Right lobe of liver (tissue), 6 donors: ENCODE measurements at regions not wholly inside any gene's neighbourhood (a gene's known extent, or its start where the extent isn't known, plus 50 kb on each side); places are given as distances from the start of the nearest gene placed in this dataset.

Experiments used
- ATAC-seq, 4 donors: fragments of 200-7000 bp; cut with Tn5 transposase; one replicate each; pipeline ENCODE4 v1.9.1; 2020; ENCODE audit warnings: mild to moderate bottlenecking in 4 of 4, moderate library complexity in 4 of 4
- DNase-seq, 3 donors: peaks; one replicate each; pipeline ENCODE4 v3.0.0-alpha.2; 2020
- H3K27ac ChIP-seq, 3 donors: fragments of 200-600 bp; one replicate each; pipeline ENCODE4 v1.8.0; 2022
- H3K27me3 ChIP-seq, 2 donors: fragments of 200-600 bp; one replicate each; pipeline ENCODE4 v1.8.0; 2022
- H3K36me3 ChIP-seq, 4 donors: fragments of 200-600 bp; sonication (generic) in 1 of 4; one replicate each; pipeline versions ENCODE4 v1.5.1 to v1.8.0; 2017 to 2022; ENCODE audit warnings: control low read depth in 1 of 4
- H3K4me1 ChIP-seq, 4 donors: fragments of 200-600 bp; sonication (generic) in 1 of 4; one replicate each; pipeline versions ENCODE4 v1.5.1 to v1.8.0; 2017 to 2022; ENCODE audit warnings: control low read depth in 1 of 4
- H3K4me3 ChIP-seq, 3 donors: fragments of 200-600 bp; one replicate each; pipeline ENCODE4 v1.8.0; 2022
- H3K9me3 ChIP-seq, 4 donors: fragments of 200-600 bp; sonication (generic) in 1 of 4; one replicate each; pipeline versions ENCODE4 v1.5.1 to v1.8.0; 2017 to 2022; ENCODE audit warnings: control low read depth in 1 of 4
- POLR2A ChIP-seq: fragments of 450-650 bp; IDR thresholded peaks from one replicate; pipeline ENCODE4 v1.6.1; 2017; ENCODE audit warnings: antibody characterized with exemption, mild to moderate bottlenecking
- WGBS: methylation state at CpG from one replicate; pipeline ENCODE4 v1.1.6; 2018; ENCODE audit warnings: low coverage, low lambda C conversion rate; ENCODE audit not compliant: insufficient coverage; ENCODE audit errors: missing lambda C conversion rate; 5-methylcytosine and 5-hydroxymethylcytosine counted together
- intact Hi-C, 2 donors: fragments of 100-400 bp; cut with DNase I; formaldehyde crosslinking; loops; one replicate each; pipeline versions ENCODE4 v1.11.2 to v1.14.1; 2022
- TF ChIP-seq, protein P1 (sequence below), 4 donors: fragments of 200-600 bp in 3 of 4; fragments of 450-650 bp in 1 of 4; IDR thresholded peaks; one replicate each; pipeline versions ENCODE4 v1.5.1 to v1.8.0; 2016 to 2022; ENCODE audit warnings: antibody characterized with exemption in 4 of 4, mild to moderate bottlenecking in 2 of 4
- donor health status: DM: no; HTN: yes; CAD: no.
- donor health status: DM: no; HTN: no; CAD: no.
- donor health status: DM: no; HTN: no; CAD: no.
- donor health status: DM: no; HTN: yes; CAD: no.
- donor health status: DM: no; HTN: yes; CAD: no.

GRCh38 chr6:9468277-9468676 is 946.6 kb downstream of the TFAP2A start:
- H3K36me3 ChIP-seq, result no peaks in the 10 kb centered on the region
- WGBS, result 50% methylated on average over 3 of the region's 3 CpGs
- H3K4me1 ChIP-seq, result no peaks in the 10 kb centered on the region
- DNase-seq (no peak), ATAC-seq (no peak)
- no peak overlapping the region for H3K27ac ChIP-seq
- intact Hi-C loops, result no loop called here
- no peaks in the 10 kb centered on the region for H3K9me3 ChIP-seq
- no peak overlapping the region for H3K4me3 ChIP-seq
- TF ChIP-seq, protein P1, sequence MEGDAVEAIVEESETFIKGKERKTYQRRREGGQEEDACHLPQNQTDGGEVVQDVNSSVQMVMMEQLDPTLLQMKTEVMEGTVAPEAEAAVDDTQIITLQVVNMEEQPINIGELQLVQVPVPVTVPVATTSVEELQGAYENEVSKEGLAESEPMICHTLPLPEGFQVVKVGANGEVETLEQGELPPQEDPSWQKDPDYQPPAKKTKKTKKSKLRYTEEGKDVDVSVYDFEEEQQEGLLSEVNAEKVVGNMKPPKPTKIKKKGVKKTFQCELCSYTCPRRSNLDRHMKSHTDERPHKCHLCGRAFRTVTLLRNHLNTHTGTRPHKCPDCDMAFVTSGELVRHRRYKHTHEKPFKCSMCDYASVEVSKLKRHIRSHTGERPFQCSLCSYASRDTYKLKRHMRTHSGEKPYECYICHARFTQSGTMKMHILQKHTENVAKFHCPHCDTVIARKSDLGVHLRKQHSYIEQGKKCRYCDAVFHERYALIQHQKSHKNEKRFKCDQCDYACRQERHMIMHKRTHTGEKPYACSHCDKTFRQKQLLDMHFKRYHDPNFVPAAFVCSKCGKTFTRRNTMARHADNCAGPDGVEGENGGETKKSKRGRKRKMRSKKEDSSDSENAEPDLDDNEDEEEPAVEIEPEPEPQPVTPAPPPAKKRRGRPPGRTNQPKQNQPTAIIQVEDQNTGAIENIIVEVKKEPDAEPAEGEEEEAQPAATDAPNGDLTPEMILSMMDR (IDR thresholded peaks at IDR 0.05), result no peak
- TF ChIP-seq POLR2A, result no peak
- no peaks in the 10 kb centered on the region for H3K27me3 ChIP-seq

- Histone ChIP-seq H3K4me1 (no peaks in the 10 kb centered on the region), H3K9me3 (no peaks in the 10 kb centered on the region), H3K36me3 (no peaks in the 10 kb centered on the region), H3K27me3 (no peaks in the 10 kb centered on the region), H3K4me3 (no peak overlapping the region), H3K27ac (no peak overlapping the region)
- intact Hi-C loops, result no loop called here
- no peak for TF ChIP-seq POLR2A
- TF ChIP-seq, protein P1 (IDR thresholded peaks at IDR 0.05), result no peak
- WGBS, result 51% methylated on average over 3 of the region's 3 CpGs
- DNase-seq, result no peak
- ATAC-seq, result no peak
These were observed 947.1 kb downstream of the TFAP2A start for GRCh38 chr6:9467741-9468140.

DNA sequence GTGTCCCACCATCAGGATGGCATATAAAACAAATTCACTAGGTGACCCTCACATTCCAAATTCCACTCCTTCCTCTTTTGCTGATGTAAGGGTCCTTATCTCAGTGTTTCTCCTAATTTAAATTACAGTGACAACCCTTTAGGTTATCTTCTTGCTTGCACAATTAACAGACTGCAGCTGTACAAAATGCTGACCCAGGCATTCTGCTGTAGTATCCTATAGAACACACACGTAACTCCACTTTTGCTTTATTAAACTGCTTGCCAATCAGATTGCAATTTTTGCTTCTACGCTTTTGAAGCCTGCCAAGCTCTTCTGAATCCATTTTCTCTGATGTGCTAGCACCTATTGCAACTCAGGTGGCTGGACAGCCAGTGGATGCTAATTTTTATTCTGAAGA is 950.3 kb downstream of the TFAP2A start:
- Histone ChIP-seq H3K36me3 (no peaks in the 10 kb centered on the region), H3K27ac (no peak overlapping the region), H3K4me3 (no peak overlapping the region), H3K9me3 (no peaks in the 10 kb centered on the region), H3K4me1 (no peaks in the 10 kb centered on the region), H3K27me3 (no peaks in the 10 kb centered on the region)
- no peak for ATAC-seq
- no peak for TF ChIP-seq POLR2A
- TF ChIP-seq, protein P1 (IDR thresholded peaks at IDR 0.05), result no peak
- intact Hi-C loops, result no loop called here
- WGBS, result 39% methylated on average over 2 of the region's 2 CpGs
- DNase-seq, result no peak

DNA sequence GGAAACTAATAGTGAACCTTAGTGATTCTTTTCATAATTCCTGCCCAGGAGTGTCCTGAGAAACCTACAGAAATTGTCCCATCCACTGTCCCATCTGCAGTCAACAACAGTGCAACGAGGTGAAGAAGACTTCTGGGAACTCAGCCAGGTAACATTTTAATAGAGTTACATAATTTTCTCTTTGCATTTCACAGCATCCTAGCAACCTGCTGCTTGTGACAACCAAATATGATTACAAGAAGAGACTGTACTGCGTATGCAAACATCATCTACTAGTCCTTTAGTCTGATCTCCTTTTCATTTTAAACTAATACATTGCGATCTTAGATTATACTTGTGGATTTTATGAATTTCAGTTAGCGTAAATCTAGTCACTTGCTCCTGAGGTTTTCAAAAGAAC is 951.6 kb downstream of the TFAP2A start:
- no peak for DNase-seq
- WGBS, result 57% methylated on average over 4 of the region's 4 CpGs

More for the DNA sequence above, 951.6 kb downstream of the TFAP2A start:
- no peaks in the 10 kb centered on the region for H3K4me1 ChIP-seq
- intact Hi-C loops, result no loop called here
- no peaks in the 10 kb centered on the region for H3K36me3 ChIP-seq
- H3K4me3 ChIP-seq, result no peak overlapping the region
- H3K27me3 ChIP-seq, result no peaks in the 10 kb centered on the region
- no peak for ATAC-seq
- no peak overlapping the region for H3K27ac ChIP-seq
- TF ChIP-seq POLR2A, result no peak
- TF ChIP-seq, protein P1 (IDR thresholded peaks at IDR 0.05), result no peak
- no peaks in the 10 kb centered on the region for H3K9me3 ChIP-seq
